HG02759 (cell line): ENCODE measurements at regions not wholly inside any gene's neighbourhood (a gene's known extent, or its start where the extent isn't known, plus 50 kb on each side); places are given as distances from the start of the nearest gene placed in this dataset.

ENCODE experiments used
- ATAC-seq: cut with Tn5 transposase; IDR thresholded peaks from one replicate; pipeline ENCODE4 v1.9.1; 2021; ENCODE audit warnings: mild to moderate bottlenecking, moderate library complexity; ENCODE audit not compliant: unreplicated experiment

- ATAC-seq, result no peak
Measured at GRCh38 chr18:46319783-46320182, 215.6 kb downstream of the HAUS1 start.

- ATAC-seq, result no peak
Measured at GRCh38 chr18:46320297-46320696, 216.1 kb downstream of the HAUS1 start.

- no peak for ATAC-seq
Measured at GRCh38 chr18:46320928-46321711, 216.9 kb downstream of the HAUS1 start.

GRCh38 chr18:46321955-46322354 lies 217.8 kb downstream of the HAUS1 start:
- ATAC-seq, result no peak

- ATAC-seq, result no peak
Measured at GRCh38 chr18:46322411-46322891, 218.3 kb downstream of the HAUS1 start.

- no peak for ATAC-seq
Measured at GRCh38 chr18:46322941-46323340, 218.8 kb downstream of the HAUS1 start.

- ATAC-seq, result peak; percentile 49
Measured at GRCh38 chr18:46324087-46324955, 220.1 kb downstream of the HAUS1 start.

GRCh38 chr18:46325895-46326294 lies 221.7 kb downstream of the HAUS1 start:
- no peak for ATAC-seq

GRCh38 chr18:46329736-46330246 lies 225.6 kb downstream of the HAUS1 start:
- ATAC-seq, result no peak

- ATAC-seq, result no peak
Measured at GRCh38 chr18:46331316-46331715, 227.1 kb downstream of the HAUS1 start.

- ATAC-seq, result no peak
Measured at GRCh38 chr18:46332286-46332801, 228.2 kb downstream of the HAUS1 start.

GRCh38 chr18:46332921-46333341 lies 228.7 kb downstream of the HAUS1 start:
- no peak for ATAC-seq

- peak; percentile 47 for ATAC-seq
Measured at GRCh38 chr18:46333431-46334135, 229.4 kb downstream of the HAUS1 start.

- ATAC-seq, result no peak
Measured at GRCh38 chr18:46334868-46335281, 230.7 kb downstream of the HAUS1 start.

- ATAC-seq, result no peak
Measured at GRCh38 chr18:46335534-46336101, 231.4 kb downstream of the HAUS1 start.

- no peak for ATAC-seq
Measured at GRCh38 chr18:46336278-46337111, 232.3 kb downstream of the HAUS1 start.

GRCh38 chr18:46337271-46337670 lies 233.1 kb downstream of the HAUS1 start:
- no peak for ATAC-seq

GRCh38 chr18:46338205-46338604 lies 234.0 kb downstream of the HAUS1 start:
- no peak for ATAC-seq

- ATAC-seq, result no peak
Measured at GRCh38 chr18:46338766-46339165, 234.6 kb downstream of the HAUS1 start.
